GM12878 (cell line): ENCODE measurements at regions not wholly inside any gene's neighbourhood (a gene's known extent, or its start where the extent isn't known, plus 50 kb on each side); places are given as distances from the start of the nearest gene placed in this dataset.

Experiments
- ATF2 ChIP-seq: IDR thresholded peaks from 2 replicates; pipeline ENCODE4 v1.6.1; 2012; ENCODE audit warnings: low read length, inconsistent platforms
- ATF3 ChIP-seq: IDR thresholded peaks from 2 replicates; pipeline ENCODE4 v1.6.1; 2011; ENCODE audit warnings: low read depth, mild to moderate bottlenecking, low read length, moderate library complexity, borderline replicate concordance; ENCODE audit errors: extremely low read depth
- CHD2 ChIP-seq: IDR thresholded peaks from 2 replicates; pipeline ENCODE4 v1.6.1; 2011; ENCODE audit warnings: low read depth, low read length, improper control_type of control experiment, borderline replicate concordance
- CTCF ChIP-seq, 3 experiments: IDR thresholded peaks in 2 of 3; conservative IDR thresholded peaks in 1 of 3; 2 replicates each; pipeline ENCODE4 v1.5.1; 2011; ENCODE audit warnings: low read depth in 3 of 3, low read length in 3 of 3, mild to moderate bottlenecking in 3 of 3, control low read depth in 2 of 3, moderate library complexity in 2 of 3, inconsistent platforms in 1 of 3, mixed read lengths in 1 of 3; ENCODE audit not compliant: control insufficient read depth in 2 of 3, insufficient read depth in 1 of 3; ENCODE audit errors: extremely low read depth in 1 of 3
- ETV6 ChIP-seq, 2 experiments: fragments of 450-650 bp in 1 of 2; IDR thresholded peaks in 1 of 2; conservative IDR thresholded peaks in 1 of 2; 2 replicates each; pipeline ENCODE4 v1.6.1; 2014; ENCODE audit warnings: antibody characterized with exemption in 1 of 2, borderline replicate concordance in 1 of 2, low read depth in 1 of 2, mild to moderate bottlenecking in 1 of 2, moderate library complexity in 1 of 2
- HDAC6 ChIP-seq: fragments of 200-600 bp; sonication (generic); IDR thresholded peaks from one replicate; pipeline ENCODE4 v1.8.0; 2017; ENCODE audit warnings: antibody characterized with exemption; ENCODE audit not compliant: unreplicated experiment
- JUND ChIP-seq: IDR thresholded peaks from 2 replicates; pipeline ENCODE4 v1.6.1; 2012; ENCODE audit warnings: low read depth, mild to moderate bottlenecking, low read length, improper control_type of control experiment, moderate library complexity
- NR2C2 ChIP-seq: IDR thresholded peaks from 2 replicates; pipeline ENCODE4 v1.6.1; 2011; ENCODE audit warnings: borderline replicate concordance, low read depth; ENCODE audit not compliant: control insufficient read depth, insufficient read length
- POLR2A ChIP-seq: IDR thresholded peaks from 2 replicates; pipeline ENCODE4 v1.6.1; 2011; ENCODE audit warnings: low read depth, mild to moderate bottlenecking, low read length
- POLR2AphosphoS5 ChIP-seq: IDR thresholded peaks from 2 replicates; pipeline ENCODE4 v1.6.1; 2011; ENCODE audit warnings: mild to moderate bottlenecking, low read length, inconsistent platforms
- RCOR1 ChIP-seq: conservative IDR thresholded peaks from 2 replicates; pipeline ENCODE4 v1.6.1; 2012; ENCODE audit warnings: low read depth, low read length, improper control_type of control experiment
- SIX5 ChIP-seq: IDR thresholded peaks from 2 replicates; pipeline ENCODE4 v1.6.1; 2011; ENCODE audit warnings: mild to moderate bottlenecking, low read depth, low read length, moderate library complexity; ENCODE audit not compliant: severe bottlenecking
- SP1 ChIP-seq: IDR thresholded peaks from one replicate; pipeline ENCODE4 v1.6.1; 2011; ENCODE audit warnings: low read depth, low read length
- YY1 ChIP-seq: IDR thresholded peaks from 2 replicates; pipeline ENCODE4 v1.6.1; 2011; ENCODE audit warnings: low read depth, mild to moderate bottlenecking, low read length

- TF ChIP-seq CTCF (IDR thresholded peaks at IDR 0.05 in 2 of 3, conservative IDR thresholded peaks at IDR 0.05 in 1 of 3; ENCODE audit: control insufficient read depth in 2 of 3, extremely low read depth in 1 of 3, insufficient read depth in 1 of 3, low read depth in 3 of 3, low read length in 3 of 3): no peak
- TF ChIP-seq ATF2: no peak
- no peak for TF ChIP-seq NR2C2
- no peak for TF ChIP-seq YY1
- TF ChIP-seq SIX5: no peak
- TF ChIP-seq SP1: no peak
- no peak for TF ChIP-seq ATF3
- TF ChIP-seq POLR2A: no peak
- TF ChIP-seq POLR2AphosphoS5: no peak
- TF ChIP-seq HDAC6: no peak
- no peak for TF ChIP-seq RCOR1
- no peak for TF ChIP-seq ETV6 (conservative IDR thresholded peaks at IDR 0.05 in 1 of 2, IDR thresholded peaks at IDR 0.05 in 1 of 2; ENCODE audit: borderline replicate concordance in 1 of 2, low read depth in 1 of 2)
- no peak for TF ChIP-seq CHD2
- no peak for TF ChIP-seq JUND
Measured at GRCh38 chr16:85246973-85247372, 134.7 kb upstream of the CIBAR2 start.
